DND-41 (cell line): ENCODE measurements at regions not wholly inside any gene's neighbourhood (a gene's known extent, or its start where the extent isn't known, plus 50 kb on each side); places are given as distances from the start of the nearest gene placed in this dataset.

Experiments
- ATAC-seq: fragments of 200-7000 bp; cut with Tn5 transposase; 3 replicates; pipeline ENCODE4 v1.9.1; 2021; ENCODE audit warnings: low read depth; ENCODE audit not compliant: insufficient read depth
- DNase-seq: peaks from one replicate; pipeline ENCODE4 v3.0.0-alpha.2; 2020
- H2AFZ ChIP-seq: 2 replicates; pipeline ENCODE4 v1.6.0; 2012; ENCODE audit warnings: low read depth, low read length
- H3K27ac ChIP-seq: 2 replicates; pipeline ENCODE4 v1.5.1; 2012; ENCODE audit warnings: low read length, inconsistent platforms
- H3K27me3 ChIP-seq: fragments of 200-600 bp; sonication (generic); 2 replicates; pipeline ENCODE4 v1.6.0; 2012; ENCODE audit warnings: low read length, mild to moderate bottlenecking, inconsistent platforms; ENCODE audit not compliant: insufficient read depth, poor library complexity
- H3K36me3 ChIP-seq: 2 replicates; pipeline ENCODE4 v1.5.1; 2012; ENCODE audit warnings: low read length, inconsistent platforms; ENCODE audit not compliant: insufficient read depth
- H3K4me1 ChIP-seq: 2 replicates; pipeline ENCODE4 v1.5.1; 2012; ENCODE audit warnings: mild to moderate bottlenecking, low read length; ENCODE audit not compliant: insufficient read depth
- H3K4me2 ChIP-seq: 2 replicates; pipeline ENCODE4 v1.6.0; 2012; ENCODE audit warnings: mild to moderate bottlenecking, moderate library complexity, low read length, inconsistent platforms; ENCODE audit not compliant: insufficient read depth
- H3K4me3 ChIP-seq, 2 experiments: fragments of 200-600 bp in 1 of 2; shearing (Covaris generic) in 1 of 2; 2 replicates each; pipeline ENCODE4 v1.5.1; 2012 to 2016; ENCODE audit warnings: inconsistent platforms in 2 of 2, low read length in 2 of 2, mild to moderate bottlenecking in 2 of 2, low read depth in 1 of 2, moderate library complexity in 1 of 2
- H3K79me2 ChIP-seq: 2 replicates; pipeline ENCODE4 v1.6.0; 2012; ENCODE audit warnings: low read length, inconsistent platforms; ENCODE audit not compliant: insufficient read depth
- H3K9ac ChIP-seq: 2 replicates; pipeline ENCODE4 v1.6.0; 2012; ENCODE audit warnings: low read depth, mild to moderate bottlenecking, inconsistent platforms, low read length, moderate library complexity
- H3K9me3 ChIP-seq: 2 replicates; pipeline ENCODE4 v1.5.1; 2012; ENCODE audit warnings: low read length, moderate library complexity, mild to moderate bottlenecking, inconsistent platforms; ENCODE audit not compliant: insufficient read depth, severe bottlenecking
- H4K20me1 ChIP-seq: 2 replicates; pipeline ENCODE4 v1.6.0; 2012; ENCODE audit warnings: low read length; ENCODE audit not compliant: insufficient read depth
- CTCF ChIP-seq: IDR thresholded peaks from 2 replicates; pipeline ENCODE4 v1.5.1; 2012; ENCODE audit warnings: borderline replicate concordance, low read length, moderate library complexity, mild to moderate bottlenecking; ENCODE audit not compliant: poor library complexity, severe bottlenecking; ENCODE audit errors: extremely low read depth
- EZH2 ChIP-seq: IDR thresholded peaks from 3 replicates; pipeline ENCODE4 v1.6.1; 2012; ENCODE audit warnings: borderline replicate concordance, low read depth, mild to moderate bottlenecking, moderate library complexity, low read length, inconsistent platforms; ENCODE audit not compliant: severe bottlenecking

GRCh38 chr1:38198621-38199020 is 152.0 kb upstream of the POU3F1 start:
- Histone ChIP-seq H3K27me3 (peaks cover 14% of the 10 kb centered on the region), H3K4me2 (no peak overlapping the region), H3K79me2 (no peaks in the 10 kb centered on the region), H4K20me1 (no peaks in the 10 kb centered on the region; the same call in 1 of the 2 replicates), H3K36me3 (no peaks in the 10 kb centered on the region), H3K9me3 (no peaks in the 10 kb centered on the region), H3K27ac (no peak overlapping the region), H3K4me3 (no peak overlapping the region), H3K9ac (no peak overlapping the region), H3K4me1 (no peaks in the 10 kb centered on the region), H2AFZ (no peak overlapping the region)
- no peak for ATAC-seq
- TF ChIP-seq CTCF (no peak), EZH2 (no peak)
- DNase-seq = no peak

GRCh38 chr1:38198099-38198498 is 151.5 kb upstream of the POU3F1 start:
- no peaks in the 10 kb centered on the region; the same call in 1 of the 2 replicates for H4K20me1 ChIP-seq
- no peaks in the 10 kb centered on the region for H3K36me3 ChIP-seq
- H3K9ac ChIP-seq = no peak overlapping the region
- H3K27me3 ChIP-seq = peaks cover 18% of the 10 kb centered on the region
- no peak overlapping the region for H3K27ac ChIP-seq
- H3K4me3 ChIP-seq = no peak overlapping the region
- H2AFZ ChIP-seq = no peak overlapping the region
- no peaks in the 10 kb centered on the region for H3K9me3 ChIP-seq
- TF ChIP-seq EZH2 = no peak
- TF ChIP-seq CTCF = no peak
- no peak for ATAC-seq
- no peak overlapping the region for H3K4me2 ChIP-seq
- H3K4me1 ChIP-seq = no peaks in the 10 kb centered on the region
- DNase-seq = no peak
- no peaks in the 10 kb centered on the region for H3K79me2 ChIP-seq

- H3K4me3 ChIP-seq = no peak overlapping the region
- H3K9ac ChIP-seq = no peak overlapping the region
- ATAC-seq = no peak
- DNase-seq = no peak
- H3K4me1 ChIP-seq = no peaks in the 10 kb centered on the region
- H3K36me3 ChIP-seq = no peaks in the 10 kb centered on the region
- H3K9me3 ChIP-seq = no peaks in the 10 kb centered on the region
- TF ChIP-seq EZH2 = no peak
- TF ChIP-seq CTCF = no peak
- no peak overlapping the region for H3K27ac ChIP-seq
- no peak overlapping the region for H2AFZ ChIP-seq
- H4K20me1 ChIP-seq = no peaks in the 10 kb centered on the region; the same call in 1 of the 2 replicates
- H3K27me3 ChIP-seq = peaks cover 21% of the 10 kb centered on the region
- H3K79me2 ChIP-seq = no peaks in the 10 kb centered on the region
- no peak overlapping the region for H3K4me2 ChIP-seq
Measured at GRCh38 chr1:38197312-38198061, 150.9 kb upstream of the POU3F1 start.
